ENCODE measurements at regions not wholly inside any gene's neighbourhood (a gene's known extent, or its start where the extent isn't known, plus 50 kb on each side); places are given as distances from the start of the nearest gene placed in this dataset.

DNA sequence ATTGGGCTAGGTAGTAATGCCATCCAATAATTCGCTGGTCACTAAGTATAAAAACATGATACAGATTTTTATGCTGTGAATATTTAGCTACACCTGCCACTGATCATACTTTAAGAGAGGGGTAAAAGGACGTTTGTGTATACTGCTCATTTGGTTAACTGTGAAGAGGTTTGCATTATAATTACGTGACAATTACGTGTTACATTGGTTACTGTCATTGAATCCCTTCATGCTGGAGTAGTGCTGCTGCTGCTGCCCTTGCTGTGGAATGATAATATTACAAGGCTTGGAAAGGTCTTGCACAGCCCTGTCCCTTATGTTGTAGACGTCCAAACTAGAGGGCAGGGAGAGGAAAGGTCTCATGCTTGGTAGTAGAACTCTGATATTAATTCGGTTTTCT lies 312.2 kb upstream of the ATP2B1 start:
- TF ChIP-seq, protein P1, sequence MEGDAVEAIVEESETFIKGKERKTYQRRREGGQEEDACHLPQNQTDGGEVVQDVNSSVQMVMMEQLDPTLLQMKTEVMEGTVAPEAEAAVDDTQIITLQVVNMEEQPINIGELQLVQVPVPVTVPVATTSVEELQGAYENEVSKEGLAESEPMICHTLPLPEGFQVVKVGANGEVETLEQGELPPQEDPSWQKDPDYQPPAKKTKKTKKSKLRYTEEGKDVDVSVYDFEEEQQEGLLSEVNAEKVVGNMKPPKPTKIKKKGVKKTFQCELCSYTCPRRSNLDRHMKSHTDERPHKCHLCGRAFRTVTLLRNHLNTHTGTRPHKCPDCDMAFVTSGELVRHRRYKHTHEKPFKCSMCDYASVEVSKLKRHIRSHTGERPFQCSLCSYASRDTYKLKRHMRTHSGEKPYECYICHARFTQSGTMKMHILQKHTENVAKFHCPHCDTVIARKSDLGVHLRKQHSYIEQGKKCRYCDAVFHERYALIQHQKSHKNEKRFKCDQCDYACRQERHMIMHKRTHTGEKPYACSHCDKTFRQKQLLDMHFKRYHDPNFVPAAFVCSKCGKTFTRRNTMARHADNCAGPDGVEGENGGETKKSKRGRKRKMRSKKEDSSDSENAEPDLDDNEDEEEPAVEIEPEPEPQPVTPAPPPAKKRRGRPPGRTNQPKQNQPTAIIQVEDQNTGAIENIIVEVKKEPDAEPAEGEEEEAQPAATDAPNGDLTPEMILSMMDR (IDR thresholded peaks at IDR 0.05), result no peak
- TF ChIP-seq POLR2A (IDR thresholded peaks at IDR 0.05), result no peak
